HEK293 (cell line): ENCODE measurements at regions not wholly inside any gene's neighbourhood (a gene's known extent, or its start where the extent isn't known, plus 50 kb on each side); places are given as distances from the start of the nearest gene placed in this dataset.
"Not testable (repeated sequence)": the region's sequence is repeated elsewhere in the genome, so short reads cannot be mapped to it uniquely, and the experiment has no call there.

Experiments
- BCL11A ChIP-seq: fragments of 450-650 bp; formaldehyde crosslinking; IDR thresholded peaks from 2 replicates; pipeline ENCODE4 v1.5.1; 2016; ENCODE audit warnings: low read depth, missing biosample characterization, missing genetic modification characterization
- KLF10 ChIP-seq: fragments of 450-650 bp; IDR thresholded peaks from 2 replicates; pipeline ENCODE4 v1.5.1; 2018; ENCODE audit warnings: missing biosample characterization, mild to moderate bottlenecking, missing genetic modification characterization
- KLF16 ChIP-seq: fragments of 450-650 bp; formaldehyde crosslinking; IDR thresholded peaks from 2 replicates; pipeline ENCODE4 v1.5.1; 2017; ENCODE audit warnings: missing biosample characterization, missing genetic modification characterization
- SP3 ChIP-seq: fragments of 450-650 bp; formaldehyde crosslinking; IDR thresholded peaks from 2 replicates; pipeline ENCODE4 v1.5.1; 2016; ENCODE audit warnings: missing biosample characterization, missing genetic modification characterization
- TCF7L2 ChIP-seq: IDR thresholded peaks from 2 replicates; pipeline ENCODE4 v1.6.1; 2011; ENCODE audit warnings: low read depth, mild to moderate bottlenecking, inconsistent platforms, low read length, moderate library complexity, borderline replicate concordance
- TRIM28 ChIP-seq: IDR thresholded peaks from 2 replicates; pipeline ENCODE4 v1.6.1; 2011; ENCODE audit warnings: low read length, control low read depth, borderline replicate concordance
- ZBTB48 ChIP-seq: fragments of 450-650 bp; formaldehyde crosslinking; IDR thresholded peaks from 2 replicates; pipeline ENCODE4 v1.5.1; 2016; ENCODE audit warnings: missing biosample characterization, missing genetic modification characterization
- ZBTB8A ChIP-seq: fragments of 450-650 bp; formaldehyde crosslinking; IDR thresholded peaks from 2 replicates; pipeline ENCODE4 v1.5.1; 2016; ENCODE audit warnings: missing biosample characterization, missing genetic modification characterization
- ZNF16 ChIP-seq: fragments of 450-650 bp; formaldehyde crosslinking; IDR thresholded peaks from 2 replicates; pipeline ENCODE4 v1.5.1; 2016; ENCODE audit warnings: low read depth, missing biosample characterization, missing genetic modification characterization
- ZNF175 ChIP-seq: fragments of 450-650 bp; formaldehyde crosslinking; IDR thresholded peaks from 2 replicates; pipeline ENCODE4 v1.5.1; 2016; ENCODE audit warnings: missing biosample characterization, missing genetic modification characterization
- ZNF404 ChIP-seq: fragments of 450-650 bp; formaldehyde crosslinking; IDR thresholded peaks from 2 replicates; pipeline ENCODE4 v1.5.1; 2017; ENCODE audit warnings: missing biosample characterization, missing genetic modification characterization
- ZNF513 ChIP-seq: fragments of 450-650 bp; IDR thresholded peaks from 2 replicates; pipeline ENCODE4 v1.5.1; 2018; ENCODE audit warnings: missing biosample characterization, missing genetic modification characterization
- ZNF558 ChIP-seq: fragments of 450-650 bp; formaldehyde crosslinking; IDR thresholded peaks from 2 replicates; pipeline ENCODE4 v1.5.1; 2016; ENCODE audit warnings: missing biosample characterization, missing genetic modification characterization
- TF ChIP-seq, protein P1 (sequence below): fragments of 450-650 bp; formaldehyde crosslinking; IDR thresholded peaks from 2 replicates; pipeline ENCODE4 v1.5.1; 2016; ENCODE audit warnings: missing biosample characterization, missing genetic modification characterization

- TF ChIP-seq KLF16; KLF10; ZNF175; ZNF513; TCF7L2; TRIM28; ZBTB48 (tag by site-specific recombination); ZBTB8A; ZNF558 (tag by site-specific recombination); SP3; ZNF16 (tag by site-specific recombination); BCL11A; ZNF404: not testable (repeated sequence)
- TF ChIP-seq, protein P1, sequence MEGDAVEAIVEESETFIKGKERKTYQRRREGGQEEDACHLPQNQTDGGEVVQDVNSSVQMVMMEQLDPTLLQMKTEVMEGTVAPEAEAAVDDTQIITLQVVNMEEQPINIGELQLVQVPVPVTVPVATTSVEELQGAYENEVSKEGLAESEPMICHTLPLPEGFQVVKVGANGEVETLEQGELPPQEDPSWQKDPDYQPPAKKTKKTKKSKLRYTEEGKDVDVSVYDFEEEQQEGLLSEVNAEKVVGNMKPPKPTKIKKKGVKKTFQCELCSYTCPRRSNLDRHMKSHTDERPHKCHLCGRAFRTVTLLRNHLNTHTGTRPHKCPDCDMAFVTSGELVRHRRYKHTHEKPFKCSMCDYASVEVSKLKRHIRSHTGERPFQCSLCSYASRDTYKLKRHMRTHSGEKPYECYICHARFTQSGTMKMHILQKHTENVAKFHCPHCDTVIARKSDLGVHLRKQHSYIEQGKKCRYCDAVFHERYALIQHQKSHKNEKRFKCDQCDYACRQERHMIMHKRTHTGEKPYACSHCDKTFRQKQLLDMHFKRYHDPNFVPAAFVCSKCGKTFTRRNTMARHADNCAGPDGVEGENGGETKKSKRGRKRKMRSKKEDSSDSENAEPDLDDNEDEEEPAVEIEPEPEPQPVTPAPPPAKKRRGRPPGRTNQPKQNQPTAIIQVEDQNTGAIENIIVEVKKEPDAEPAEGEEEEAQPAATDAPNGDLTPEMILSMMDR (tag by site-specific recombination) = not testable (repeated sequence)
These were observed 105.3 kb upstream of the PZP start for GRCh38 chr12:9313479-9313878.
